Heart left ventricle (tissue), 13 donors: ENCODE measurements at regions not wholly inside any gene's neighbourhood (a gene's known extent, or its start where the extent isn't known, plus 50 kb on each side); places are given as distances from the start of the nearest gene placed in this dataset.

Source experiments
- CTCF ChIP-seq, 12 donors: fragments of 200-600 bp; sonication (generic) in 4 of 12; IDR thresholded peaks; one replicate each; pipeline versions ENCODE4 v1.5.0 to v1.8.0; 2018 to 2022; ENCODE audit warnings: antibody characterized with exemption in 12 of 12, mild to moderate bottlenecking in 5 of 12
- POLR2A ChIP-seq, 2 donors: fragments of 450-650 bp; IDR thresholded peaks; one replicate each; pipeline ENCODE4 v1.6.1; 2017; ENCODE audit warnings: antibody characterized with exemption in 2 of 2, mild to moderate bottlenecking in 2 of 2, moderate library complexity in 2 of 2
- donor health status: ischemic (EF 13 %, LVEDD 7.1; RV severe dilation, severe dysfunction).
- donor health status: DM: no; HTN: yes; CAD: no.
- donor health status: DM: no; HTN: no; CAD: no.
- donor health status: ischemic (EF 25% LVEDD 6.9; RV normal size, moderate dysfunction).
- donor health status: ischemic (EF 25% LVEDD 5.7; RV mildly dilated, moderate dysfunction).
- donor health status: ischemic (EF 35%, LVEDD 5.7; RV mildly dilated, moderate dysfunction).
- donor health status: nonischemic (EF 11% LVEDD 7.7; RV severe dilation, severe dysfunction).
- donor health status: DM: yes; HTN: yes; CAD: no.
- donor health status: PGD.
- donor health status: ischemic (EF 29% LVEDD 5.4; RV normal size, mild dysfunction).
- donor health status: nonischemic (EF 23%, LVEDD 6.1; RV moderate dilation, normal function).

GRCh38 chr4:38328989-38329729, 334.8 kb upstream of the KLF3 start:
- TF ChIP-seq CTCF (IDR thresholded peaks at IDR 0.05) (no peak), POLR2A (IDR thresholded peaks at IDR 0.05) (no peak)
